ENCODE measurements at regions not wholly inside any gene's neighbourhood (a gene's known extent, or its start where the extent isn't known, plus 50 kb on each side); places are given as distances from the start of the nearest gene placed in this dataset.
A peak's percentile ranks its signal among the peaks of the same experiment; 100 is the strongest.
"Not testable (repeated sequence)": the region's sequence is repeated elsewhere in the genome, so short reads cannot be mapped to it uniquely, and the experiment has no call there.

GRCh38 chr13:76335463-76335862 is 550.7 kb downstream of the KCTD12 start:
- DNase-seq = no peak

- no peak for DNase-seq
Observed at GRCh38 chr13:76331943-76332712, 554.1 kb downstream of the KCTD12 start.

- DNase-seq = no peak
Observed at GRCh38 chr13:76330761-76331160, 555.4 kb downstream of the KCTD12 start.

GRCh38 chr13:76329866-76330580 is 556.2 kb downstream of the KCTD12 start:
- DNase-seq = no peak

GRCh38 chr13:76329004-76329403 is 557.2 kb downstream of the KCTD12 start:
- peak; percentile 27 to 43 (median 31) for DNase-seq

- no peak for DNase-seq
Observed at GRCh38 chr13:76326343-76326742, 559.9 kb downstream of the KCTD12 start.

GRCh38 chr13:76319921-76320320 is 566.3 kb downstream of the KCTD12 start:
- no peak for DNase-seq

- no peak for DNase-seq
Observed at GRCh38 chr13:76316998-76317527, 569.1 kb downstream of the KCTD12 start.

GRCh38 chr13:76314495-76314894 is 571.7 kb downstream of the KCTD12 start:
- DNase-seq = no peak

GRCh38 chr13:76307142-76307541 is 579.1 kb downstream of the KCTD12 start:
- no peak for DNase-seq

GRCh38 chr13:76300688-76301087 is 585.5 kb downstream of the KCTD12 start:
- no peak for DNase-seq

- no peak for DNase-seq
Observed at GRCh38 chr13:76297331-76297730, 588.9 kb downstream of the KCTD12 start.

- no peak for DNase-seq
Observed at GRCh38 chr13:76296751-76297150, 589.5 kb downstream of the KCTD12 start.

GRCh38 chr13:76295020-76295419 is 591.2 kb downstream of the KCTD12 start:
- DNase-seq = not testable (repeated sequence)

- DNase-seq = no peak
Observed at GRCh38 chr13:76293751-76294150, 592.5 kb downstream of the KCTD12 start.

GRCh38 chr13:76293346-76293745 is 592.9 kb downstream of the KCTD12 start:
- no peak for DNase-seq

- no peak for DNase-seq
Observed at GRCh38 chr13:76292726-76293125, 593.5 kb downstream of the KCTD12 start.

- DNase-seq = no peak
Observed at GRCh38 chr13:76292031-76292430, 594.2 kb downstream of the KCTD12 start.

GRCh38 chr13:76289558-76289957 is 596.6 kb downstream of the KCTD12 start:
- DNase-seq = no peak

GRCh38 chr13:76286178-76286577 is 600.0 kb downstream of the KCTD12 start:
- DNase-seq = no peak

GRCh38 chr13:76285463-76285862 is 600.7 kb downstream of the KCTD12 start:
- no peak for DNase-seq

- DNase-seq = not testable (repeated sequence)
Observed at GRCh38 chr13:76279766-76280165, 606.4 kb downstream of the KCTD12 start.

- DNase-seq = no peak
Observed at GRCh38 chr13:76271728-76272232, 614.4 kb downstream of the KCTD12 start.

GRCh38 chr13:76268307-76268706 is 617.9 kb downstream of the KCTD12 start:
- DNase-seq = not testable (repeated sequence)

All from suppressor macrophage treated with lipopolysaccharide for 1 hour (primary cell).